Loucy (cell line): ENCODE measurements at regions not wholly inside any gene's neighbourhood (a gene's known extent, or its start where the extent isn't known, plus 50 kb on each side); places are given as distances from the start of the nearest gene placed in this dataset.

ENCODE experiments used
- CTCF ChIP-seq: fragments of 200-600 bp; sonication (generic); conservative IDR thresholded peaks from 2 replicates; pipeline ENCODE4 v1.5.1; 2014; ENCODE audit warnings: mild to moderate bottlenecking, antibody characterized with exemption, low read length
- EZH2phosphoT487 ChIP-seq: fragments of 200-600 bp; IDR thresholded peaks from 2 replicates; pipeline ENCODE4 v1.6.1; 2018; ENCODE audit warnings: antibody characterized with exemption, mild to moderate bottlenecking, moderate library complexity, borderline replicate concordance

- TF ChIP-seq CTCF (no peak), EZH2phosphoT487 (no peak)
These were observed 182.2 kb downstream of the BCL11A start for GRCh38 chr2:60371219-60371618.
